GM13976 (cell line): ENCODE measurements at regions not wholly inside any gene's neighbourhood (a gene's known extent, or its start where the extent isn't known, plus 50 kb on each side); places are given as distances from the start of the nearest gene placed in this dataset.
"Not testable (repeated sequence)": the region's sequence is repeated elsewhere in the genome, so short reads cannot be mapped to it uniquely, and the experiment has no call there.

Experiments
- DNase-seq: peaks from one replicate; pipeline ENCODE4 v3.0.0; 2012; ENCODE audit warnings: low spot score
- in situ Hi-C: fragments of 300-500 bp; cut with MboI; formaldehyde crosslinking; loops from one replicate; pipeline ENCODE4 v1.12.0; 2022; ENCODE audit warnings: low sequenced_read_pairs, mixed read lengths, inconsistent platforms; ENCODE audit not compliant: unreplicated experiment
- TF ChIP-seq, protein P1 (sequence below): IDR thresholded peaks from 2 replicates; pipeline ENCODE4 v1.5.1; 2012; ENCODE audit warnings: borderline replicate concordance, mild to moderate bottlenecking; ENCODE audit not compliant: insufficient read depth; ENCODE audit errors: extremely low read depth, missing control alignments, control extremely low read depth

DNA sequence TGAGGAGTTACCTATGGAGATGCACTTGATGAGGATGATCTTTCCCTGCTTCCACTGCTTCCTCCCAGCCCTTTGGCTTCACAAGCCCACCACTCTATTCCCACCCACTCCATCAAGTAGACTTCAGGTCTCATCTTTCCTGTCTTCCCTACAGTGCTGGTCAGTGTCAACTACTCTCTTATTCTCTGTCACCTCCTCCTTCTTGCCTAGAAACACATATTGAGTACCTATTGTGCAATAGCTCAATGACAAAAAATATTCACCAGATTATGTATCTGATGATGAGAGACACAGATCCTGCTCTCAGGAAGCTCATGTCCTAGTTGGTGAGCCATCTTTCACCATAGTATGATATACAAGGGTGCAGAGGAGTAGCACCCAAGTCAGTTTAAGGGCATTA, 82.2 kb upstream of the NFASC start:
- DNase-seq: no peak
- TF ChIP-seq, protein P1, sequence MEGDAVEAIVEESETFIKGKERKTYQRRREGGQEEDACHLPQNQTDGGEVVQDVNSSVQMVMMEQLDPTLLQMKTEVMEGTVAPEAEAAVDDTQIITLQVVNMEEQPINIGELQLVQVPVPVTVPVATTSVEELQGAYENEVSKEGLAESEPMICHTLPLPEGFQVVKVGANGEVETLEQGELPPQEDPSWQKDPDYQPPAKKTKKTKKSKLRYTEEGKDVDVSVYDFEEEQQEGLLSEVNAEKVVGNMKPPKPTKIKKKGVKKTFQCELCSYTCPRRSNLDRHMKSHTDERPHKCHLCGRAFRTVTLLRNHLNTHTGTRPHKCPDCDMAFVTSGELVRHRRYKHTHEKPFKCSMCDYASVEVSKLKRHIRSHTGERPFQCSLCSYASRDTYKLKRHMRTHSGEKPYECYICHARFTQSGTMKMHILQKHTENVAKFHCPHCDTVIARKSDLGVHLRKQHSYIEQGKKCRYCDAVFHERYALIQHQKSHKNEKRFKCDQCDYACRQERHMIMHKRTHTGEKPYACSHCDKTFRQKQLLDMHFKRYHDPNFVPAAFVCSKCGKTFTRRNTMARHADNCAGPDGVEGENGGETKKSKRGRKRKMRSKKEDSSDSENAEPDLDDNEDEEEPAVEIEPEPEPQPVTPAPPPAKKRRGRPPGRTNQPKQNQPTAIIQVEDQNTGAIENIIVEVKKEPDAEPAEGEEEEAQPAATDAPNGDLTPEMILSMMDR: no peak
- in situ Hi-C loops: no loop called here

DNA sequence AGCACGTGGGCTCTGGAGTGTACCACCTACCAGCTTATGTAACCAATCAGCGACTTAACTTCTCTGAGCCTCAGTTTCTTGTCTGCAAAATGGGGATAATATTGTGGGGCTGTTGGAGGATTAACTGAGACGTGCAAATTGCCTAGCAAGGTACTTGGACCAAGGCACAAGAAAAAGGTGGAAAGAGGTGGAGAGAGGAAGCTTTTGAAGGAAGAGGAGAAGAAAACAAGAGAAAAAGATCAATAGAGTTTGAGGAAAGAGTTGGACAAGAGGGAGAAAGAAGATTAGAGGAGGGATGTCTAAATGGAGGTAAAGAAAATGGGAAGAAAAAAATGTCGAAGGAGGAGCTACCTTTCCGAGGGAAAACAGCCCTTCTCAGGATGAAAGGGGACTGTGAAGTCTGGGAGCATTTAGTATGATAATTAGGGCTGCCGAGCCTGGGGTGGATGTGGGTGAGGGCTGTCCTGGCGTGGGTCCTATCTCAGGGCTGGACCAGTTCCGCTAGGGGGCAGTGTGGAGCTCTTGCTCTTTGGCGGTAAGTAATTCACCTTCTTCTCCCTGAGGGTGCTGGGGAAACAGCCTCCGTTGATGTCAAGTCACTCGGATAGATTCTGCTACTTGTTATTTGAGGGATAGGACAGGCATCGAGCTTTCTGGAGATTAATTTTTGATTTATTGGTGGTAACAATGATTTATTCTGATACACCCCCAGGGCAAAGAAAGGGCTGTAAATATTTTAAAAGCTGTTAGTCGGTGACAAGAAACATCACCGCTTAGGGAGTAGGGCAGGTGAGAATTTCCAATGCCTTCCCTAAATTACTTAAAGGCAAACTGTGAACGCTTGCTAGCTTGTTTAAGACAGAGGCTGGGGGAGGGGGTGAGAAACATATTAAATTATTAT, 79.0 kb upstream of the NFASC start:
- TF ChIP-seq, protein P1: peak; percentile 79
- in situ Hi-C loops: no loop called here
- peak; percentile 75 for DNase-seq

DNA sequence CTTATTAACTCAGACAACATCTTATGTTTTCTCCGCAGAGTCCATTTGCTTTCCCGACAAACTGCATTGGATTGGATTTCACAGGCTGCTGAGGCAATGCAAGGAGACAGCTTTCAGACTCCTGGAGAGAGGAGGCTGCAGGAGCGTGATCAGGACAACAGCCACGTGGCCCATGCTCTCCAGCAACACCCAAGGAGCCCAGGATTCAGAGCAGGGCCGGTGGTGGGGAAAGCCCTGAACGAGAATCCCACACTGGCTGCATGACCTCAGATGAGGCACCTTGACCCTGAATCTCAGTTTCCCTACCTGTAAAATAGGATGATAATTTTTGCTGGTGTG, 78.3 kb upstream of the NFASC start:
- TF ChIP-seq, protein P1: no peak
- no peak for DNase-seq
- in situ Hi-C loops: no loop called here

DNA sequence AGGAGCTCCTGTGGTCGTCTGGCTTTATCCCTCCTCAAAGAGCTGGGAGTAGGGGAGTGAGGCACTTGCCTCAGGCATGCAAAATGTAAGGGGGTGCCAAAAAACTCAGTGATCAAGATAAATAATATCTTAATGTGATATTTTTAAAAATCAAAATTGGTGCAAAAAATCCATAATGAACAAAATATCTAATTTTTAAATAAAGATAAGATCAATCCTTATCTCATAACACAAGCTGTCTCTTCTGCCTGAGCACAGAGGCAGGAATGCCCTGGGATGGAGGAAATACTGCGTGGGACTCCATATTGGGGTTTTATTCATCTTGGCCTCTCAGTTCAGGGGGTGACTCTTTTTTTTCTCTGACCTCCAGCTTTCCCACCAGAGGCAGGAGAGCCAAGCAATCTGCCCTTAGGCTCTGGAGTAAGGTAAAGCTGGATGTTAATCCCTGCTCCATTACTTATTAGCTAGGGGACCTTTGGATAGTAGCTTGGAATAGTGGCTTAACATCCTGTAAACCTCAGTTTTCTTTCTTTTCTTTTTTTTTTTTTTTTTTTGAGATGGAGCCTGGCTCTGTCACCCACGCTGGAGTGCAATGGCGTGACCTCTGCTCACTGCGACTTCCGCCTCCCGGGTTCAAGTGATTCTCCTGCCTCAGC, 77.3 kb upstream of the NFASC start:
- TF ChIP-seq, protein P1: no peak
- in situ Hi-C loops: no loop called here
- no peak for DNase-seq

DNA sequence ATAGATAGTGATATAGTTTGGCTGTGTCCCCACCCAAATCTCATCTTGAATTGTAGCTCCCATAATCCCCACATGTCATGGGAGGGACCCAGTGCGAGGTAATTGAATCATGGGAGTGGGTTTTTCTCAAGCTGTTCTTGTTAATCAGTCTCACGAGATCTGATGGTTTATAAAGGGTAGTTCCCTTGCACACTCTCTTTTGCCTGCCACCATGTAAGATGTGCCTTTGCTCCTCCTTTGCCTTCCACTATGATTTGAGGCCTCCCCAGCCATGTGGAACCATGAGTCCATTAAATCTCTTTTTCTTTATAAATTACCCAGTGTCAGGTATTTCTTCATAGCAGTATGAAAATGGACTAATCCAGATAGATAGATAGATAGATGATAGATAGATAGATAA, 73.8 kb upstream of the NFASC start:
- in situ Hi-C loops: not testable (repeated sequence)

DNA sequence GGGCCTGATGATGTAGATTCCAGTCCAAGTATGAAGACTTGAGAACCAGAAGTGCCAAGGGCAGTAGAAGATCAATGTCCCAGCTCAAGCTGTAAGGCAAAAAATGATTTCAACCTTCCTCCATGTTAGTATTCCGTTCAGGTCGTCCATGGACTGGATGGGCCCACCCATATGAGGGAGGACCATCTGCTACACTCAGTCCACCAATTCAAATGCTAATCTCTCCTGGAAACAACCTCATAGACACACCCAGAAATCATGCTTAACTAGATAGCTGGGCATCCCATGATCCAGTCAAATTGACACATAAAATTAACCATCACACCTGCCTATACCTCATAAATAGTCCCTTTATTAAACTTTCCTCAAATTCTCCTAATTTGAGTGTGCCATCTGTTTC, 73.3 kb upstream of the NFASC start:
- in situ Hi-C loops: no loop called here
- DNase-seq: no peak
- TF ChIP-seq, protein P1: no peak

More for the DNA sequence above, 73.8 kb upstream of the NFASC start:
- not testable (repeated sequence) for DNase-seq

DNA sequence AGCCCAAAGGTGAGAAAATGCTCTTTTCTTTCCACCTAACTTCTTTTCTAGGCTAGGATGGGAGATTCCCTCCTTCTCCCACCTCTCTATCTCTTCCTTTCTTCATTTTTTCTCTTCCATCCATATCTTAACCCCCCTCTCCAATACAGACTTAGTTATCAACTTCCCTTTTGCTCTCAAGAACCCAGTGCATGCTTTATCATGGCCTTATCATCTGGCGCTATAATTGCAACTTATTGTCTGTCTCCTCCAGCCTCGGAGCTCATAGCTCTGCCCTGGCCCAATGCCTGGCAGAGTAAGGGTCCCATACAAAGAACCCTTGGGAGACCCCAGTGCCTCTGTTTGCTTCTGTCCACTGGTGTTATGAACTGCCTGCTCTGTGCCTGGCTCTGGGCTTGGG, 71.0 kb upstream of the NFASC start:
- in situ Hi-C loops: loop anchor here (10.0 kb wide), 1 partner anchor 365 kb away; no protein-coding TSS in a partner anchor

More for the DNA sequence above, 71.0 kb upstream of the NFASC start:
- TF ChIP-seq, protein P1: no peak
- DNase-seq: no peak
